Lower leg skin (tissue), 3 donors: ENCODE measurements at regions not wholly inside any gene's neighbourhood (a gene's known extent, or its start where the extent isn't known, plus 50 kb on each side); places are given as distances from the start of the nearest gene placed in this dataset.

ENCODE experiments used
- CTCF ChIP-seq, 3 donors: fragments of 450-650 bp; IDR thresholded peaks; one replicate each; pipeline ENCODE4 v1.5.1; 2016; ENCODE audit warnings: antibody characterized with exemption in 3 of 3, mild to moderate bottlenecking in 3 of 3, moderate library complexity in 2 of 3
- POLR2A ChIP-seq, 2 donors: fragments of 450-650 bp; IDR thresholded peaks; one replicate each; pipeline ENCODE4 v1.6.1; 2016 to 2017; ENCODE audit warnings: antibody characterized with exemption in 2 of 2, mild to moderate bottlenecking in 1 of 2, moderate library complexity in 1 of 2

GRCh38 chr6:6942091-6942490, 165.7 kb upstream of the RREB1 start:
- TF ChIP-seq CTCF (IDR thresholded peaks at IDR 0.05): no peak
- no peak for TF ChIP-seq POLR2A (IDR thresholded peaks at IDR 0.05)
